ENCODE measurements at regions not wholly inside any gene's neighbourhood (a gene's known extent, or its start where the extent isn't known, plus 50 kb on each side); places are given as distances from the start of the nearest gene placed in this dataset.

- no peak overlapping the region for H2BK120ac ChIP-seq (ENCODE audit: low read depth, low read length, poor library complexity, severe bottlenecking)
- no peaks in the 10 kb centered on the region for H3K79me2 ChIP-seq (ENCODE audit: insufficient read depth, low read length)
- peaks cover 8% of the 10 kb centered on the region for H3K9me3 ChIP-seq (ENCODE audit: control insufficient read depth, low read depth, low read length)
- no peak for TF ChIP-seq CTCF (conservative IDR thresholded peaks at IDR 0.05)
- H2BK20ac ChIP-seq (ENCODE audit: low read depth, low read length, poor library complexity, severe bottlenecking) = no peak overlapping the region
- H3K4me1 ChIP-seq (ENCODE audit: insufficient read depth, low read length) = peaks cover 2% of the 10 kb centered on the region; the same call in 1 of the 2 replicates
- H3K56ac ChIP-seq (ENCODE audit: insufficient read length, low read depth, low read length) = no peak overlapping the region
- H3K27ac Mint-ChIP-seq = no peak overlapping the region
- H3K4me3 Mint-ChIP-seq = no peak overlapping the region
- H2BK5ac ChIP-seq (ENCODE audit: insufficient read length, low read length) = no peak overlapping the region
- peaks cover 20 to 22% of the 10 kb centered on the region in 2 experiments for H3K9me3 Mint-ChIP-seq
- no peak overlapping the region for H3T11ph ChIP-seq (ENCODE audit: low read length)
- no peak overlapping the region for H4K91ac ChIP-seq (ENCODE audit: insufficient read length, low read depth, low read length)
- no peak overlapping the region for H4K5ac ChIP-seq (ENCODE audit: insufficient read length, low read depth, low read length)
- H4K20me1 ChIP-seq (ENCODE audit: control insufficient read depth, insufficient read depth, insufficient read length) = no peaks in the 10 kb centered on the region
- WGBS (ENCODE audit: extremely low coverage, insufficient read length, low lambda C conversion rate) = no CpG with 5 or more reads among the region's 5 CpGs
- H3K27me3 Mint-ChIP-seq (ENCODE audit: low read depth) = peaks cover 5% of the 10 kb centered on the region; the same call in 1 of the 2 replicates
- no peak overlapping the region for H2AFZ ChIP-seq (ENCODE audit: low read length)
- no peak overlapping the region for H3K23ac ChIP-seq (ENCODE audit: insufficient read length, low read depth, low read length)
- H3K27ac ChIP-seq (ENCODE audit: insufficient read length, low read depth, low read length) = no peak overlapping the region
- H3K27me3 ChIP-seq (ENCODE audit: insufficient read depth, low read length) = no peaks in the 10 kb centered on the region
- no peak for DNase-seq
- H3K79me1 ChIP-seq (ENCODE audit: insufficient read depth, low read depth, low read length, poor library complexity, severe bottlenecking) = no peaks in the 10 kb centered on the region
- H3K36me3 Mint-ChIP-seq (ENCODE audit: insufficient read depth in 1 of 3, low read depth in 3 of 3) = peaks cover 14 to 18% (median 15%) of the 10 kb centered on the region in 3 experiments
- H4K8ac ChIP-seq (replicated peaks; ENCODE audit: insufficient read length, low read depth, low read length) = no peak overlapping the region
- H3K23me2 ChIP-seq (ENCODE audit: insufficient read length, low read depth, low read length, poor library complexity, severe bottlenecking) = no peaks in the 10 kb centered on the region
- peaks cover 26 to 32% of the 10 kb centered on the region in 2 experiments for H3K4me1 Mint-ChIP-seq
- H3K18ac ChIP-seq (ENCODE audit: insufficient read length, low read depth, low read length) = no peak overlapping the region
- H3K9ac ChIP-seq (ENCODE audit: extremely low read depth, insufficient read length, low read length) = no peak overlapping the region
- H2BK12ac ChIP-seq (ENCODE audit: insufficient read length, low read depth, low read length) = no peak overlapping the region
- no peak overlapping the region for H3K14ac ChIP-seq (ENCODE audit: insufficient read depth, low read length)
- H2AK5ac ChIP-seq (ENCODE audit: insufficient read length, low read length) = no peak overlapping the region
- H2BK15ac ChIP-seq (ENCODE audit: low read depth, low read length) = no peak overlapping the region
- H3K4me2 ChIP-seq (ENCODE audit: insufficient read depth, insufficient read length, low read length) = no peak overlapping the region
- no peak overlapping the region for H3K4ac ChIP-seq (ENCODE audit: low read depth, low read length)
Measured at GRCh38 chr4:24741910-24742309, 53.5 kb upstream of the SOD3 start.

Data from H9 (cell line).